ENCODE measurements at regions not wholly inside any gene's neighbourhood (a gene's known extent, or its start where the extent isn't known, plus 50 kb on each side); places are given as distances from the start of the nearest gene placed in this dataset.

- TF ChIP-seq ARNT (IDR thresholded peaks at IDR 0.05), result no peak
- no peak for TF ChIP-seq ZNF384 (IDR thresholded peaks at IDR 0.05)
- no peak for TF ChIP-seq FOXA1 (IDR thresholded peaks at IDR 0.05)
These were observed 208.9 kb downstream of the ASB1 start for GRCh38 chr2:238635647-238636051.
